ENCODE measurements at regions not wholly inside any gene's neighbourhood (a gene's known extent, or its start where the extent isn't known, plus 50 kb on each side); places are given as distances from the start of the nearest gene placed in this dataset.

- no peak overlapping the region for H3K4me3 ChIP-seq (ENCODE audit: low read depth, low read length)
- no peak for DNase-seq (ENCODE audit: low read depth)
- no peak for TF ChIP-seq CTCF (IDR thresholded peaks at IDR 0.05; ENCODE audit: control insufficient read depth, extremely low read depth, insufficient read depth)
Observed at GRCh38 chr16:55248058-55248457, 75.9 kb upstream of the IRX6 start.

DNA sequence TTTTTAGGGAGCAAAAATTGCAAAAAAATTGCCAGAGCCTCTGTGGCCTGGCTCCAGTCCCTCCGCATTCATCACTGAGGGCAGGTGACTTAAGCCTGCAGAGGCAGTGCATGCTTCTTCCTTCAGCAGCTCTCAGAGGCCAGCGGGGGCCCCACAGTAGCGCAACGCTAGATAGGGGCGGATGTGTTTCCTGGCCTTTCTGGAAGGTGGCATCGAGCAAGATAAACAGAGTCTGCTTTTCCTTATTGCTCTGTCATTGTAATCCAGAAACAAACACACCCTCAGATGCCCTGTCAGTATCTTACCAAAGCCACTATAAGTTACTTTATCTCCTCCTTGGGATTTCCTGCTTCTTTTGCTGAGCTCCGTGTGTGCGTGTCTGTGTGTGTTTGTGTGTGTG, 75.5 kb upstream of the IRX6 start:
- no peak for TF ChIP-seq CTCF (IDR thresholded peaks at IDR 0.05; ENCODE audit: control insufficient read depth, extremely low read depth, insufficient read depth)
- no peak for DNase-seq (ENCODE audit: low read depth)
- no peak overlapping the region for H3K4me3 ChIP-seq (ENCODE audit: low read depth, low read length)

DNA sequence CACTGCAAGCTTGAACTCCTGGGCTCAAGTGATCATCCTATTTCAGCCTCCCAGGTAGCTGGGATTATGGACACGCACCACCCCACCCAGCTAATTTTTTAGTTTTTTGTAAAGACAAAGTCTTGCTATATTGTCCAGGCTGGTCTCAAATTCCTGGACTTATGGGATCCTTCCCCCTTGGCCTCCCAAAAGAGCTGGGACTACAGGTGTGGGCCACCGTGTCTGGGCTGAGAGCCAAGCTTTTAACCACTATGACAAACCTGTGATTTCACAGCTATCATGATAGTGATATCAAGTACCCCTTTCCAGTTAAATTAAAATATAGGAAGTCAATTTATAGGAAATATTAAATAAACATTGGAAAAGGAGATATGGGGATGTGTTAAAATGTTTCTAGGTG, 74.6 kb upstream of the IRX6 start:
- no peak for TF ChIP-seq CTCF (IDR thresholded peaks at IDR 0.05; ENCODE audit: control insufficient read depth, extremely low read depth, insufficient read depth)
- DNase-seq (ENCODE audit: low read depth) = no peak
- no peak overlapping the region for H3K4me3 ChIP-seq (ENCODE audit: low read depth, low read length)

- no peak overlapping the region for H3K4me3 ChIP-seq (ENCODE audit: low read depth, low read length)
- TF ChIP-seq CTCF (IDR thresholded peaks at IDR 0.05; ENCODE audit: control insufficient read depth, extremely low read depth, insufficient read depth) = no peak
- no peak for DNase-seq (ENCODE audit: low read depth)
Observed at GRCh38 chr16:55249936-55250335, 74.1 kb upstream of the IRX6 start.

GRCh38 chr16:55250701-55251100, 73.3 kb upstream of the IRX6 start:
- DNase-seq (ENCODE audit: low read depth) = no peak
- TF ChIP-seq CTCF (IDR thresholded peaks at IDR 0.05; ENCODE audit: control insufficient read depth, extremely low read depth, insufficient read depth) = no peak
- no peak overlapping the region for H3K4me3 ChIP-seq (ENCODE audit: low read depth, low read length)

DNA sequence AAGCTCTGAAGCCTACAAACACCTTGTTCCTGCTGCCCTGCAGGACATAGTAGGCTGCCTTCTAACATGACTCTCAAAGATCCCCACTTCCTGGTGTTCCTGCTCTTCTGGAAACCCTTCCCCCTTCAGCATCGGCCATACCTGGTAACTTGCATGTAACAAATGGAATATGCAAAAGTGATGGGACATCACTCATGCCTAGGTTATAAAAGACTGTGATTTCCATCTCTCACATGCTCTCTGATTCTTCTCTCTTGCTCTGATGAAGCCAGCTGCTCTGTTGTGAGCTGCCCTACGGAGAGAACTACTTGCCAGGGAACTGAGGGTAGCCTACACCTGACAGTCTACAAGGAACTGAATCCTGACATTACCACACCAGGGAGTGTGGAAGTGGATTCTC, 72.9 kb upstream of the IRX6 start:
- TF ChIP-seq CTCF (IDR thresholded peaks at IDR 0.05; ENCODE audit: control insufficient read depth, extremely low read depth, insufficient read depth) = no peak
- DNase-seq (ENCODE audit: low read depth) = no peak
- H3K4me3 ChIP-seq (ENCODE audit: low read depth, low read length) = no peak overlapping the region

DNA sequence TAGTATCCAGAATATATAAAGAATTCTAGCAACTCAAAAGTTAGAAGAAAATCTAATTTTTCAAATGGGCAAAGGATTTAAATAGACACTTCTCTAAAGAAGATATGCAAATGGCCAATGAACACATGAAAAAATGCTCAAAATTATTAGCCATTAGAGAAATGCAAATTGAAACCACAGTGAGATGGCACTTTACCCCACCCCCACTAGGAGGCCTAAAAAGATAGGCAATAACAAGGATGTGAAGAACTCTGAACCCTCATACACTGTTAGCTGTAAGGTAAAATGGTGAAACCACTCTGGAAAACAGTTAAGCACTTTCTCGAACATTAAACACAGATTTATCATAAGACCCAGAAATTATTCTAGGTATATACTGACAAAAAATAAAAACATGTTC, 71.4 kb upstream of the IRX6 start:
- no peak overlapping the region for H3K4me3 ChIP-seq (ENCODE audit: low read depth, low read length)
- no peak for TF ChIP-seq CTCF (IDR thresholded peaks at IDR 0.05; ENCODE audit: control insufficient read depth, extremely low read depth, insufficient read depth)
- no peak for DNase-seq (ENCODE audit: low read depth)

All from LNCaP clone FGC (cell line).